Liver (tissue), 8 donors: ENCODE measurements at regions not wholly inside any gene's neighbourhood (a gene's known extent, or its start where the extent isn't known, plus 50 kb on each side); places are given as distances from the start of the nearest gene placed in this dataset.
"Not testable (repeated sequence)": the region's sequence is repeated elsewhere in the genome, so short reads cannot be mapped to it uniquely, and the experiment has no call there.

ENCODE experiments used
- DNase-seq: peaks from one replicate; pipeline ENCODE4 v3.0.0-alpha.2; 2017; ENCODE audit warnings: low spot score
- H3K27ac ChIP-seq, 2 donors: one replicate each; pipeline ENCODE4 v1.7.0; 2013; ENCODE audit warnings: inconsistent platforms in 2 of 2, low read length in 2 of 2, control low read depth in 1 of 2, low read depth in 1 of 2, mild to moderate bottlenecking in 1 of 2
- H3K27me3 ChIP-seq, 4 donors: one replicate each; pipeline versions ENCODE4 v1.6.1 to v1.7.0; 2013; ENCODE audit warnings: low read length in 3 of 4, inconsistent platforms in 1 of 4, mild to moderate bottlenecking in 1 of 4, moderate library complexity in 1 of 4; ENCODE audit not compliant: control insufficient read depth in 4 of 4, insufficient read depth in 4 of 4
- H3K36me3 ChIP-seq, 4 donors: one replicate each; pipeline versions ENCODE4 v1.6.1 to v1.7.0; 2013; ENCODE audit warnings: low read length in 3 of 4, mild to moderate bottlenecking in 3 of 4, low read depth in 1 of 4, moderate library complexity in 1 of 4; ENCODE audit not compliant: control insufficient read depth in 4 of 4, insufficient read depth in 3 of 4
- H3K4me1 ChIP-seq, 4 donors: one replicate each; pipeline versions ENCODE4 v1.6.1 to v1.7.0; 2013; ENCODE audit warnings: low read length in 3 of 4, mild to moderate bottlenecking in 3 of 4, moderate library complexity in 1 of 4; ENCODE audit not compliant: control insufficient read depth in 4 of 4, insufficient read depth in 4 of 4
- H3K4me3 ChIP-seq, 3 donors: one replicate each; pipeline versions ENCODE4 v1.6.1 to v1.7.0; 2013; ENCODE audit warnings: low read length in 3 of 3, control low read depth in 1 of 3, low read depth in 1 of 3, mild to moderate bottlenecking in 1 of 3
- H3K9ac ChIP-seq, 2 donors: one replicate each; pipeline ENCODE4 v1.7.0; 2013; ENCODE audit warnings: low read length in 2 of 2, mild to moderate bottlenecking in 2 of 2, moderate library complexity in 2 of 2, control low read depth in 1 of 2, low read depth in 1 of 2
- H3K9me3 ChIP-seq, 4 donors: one replicate each; pipeline versions ENCODE4 v1.6.1 to v1.7.0; 2013; ENCODE audit warnings: low read length in 3 of 4; ENCODE audit not compliant: control insufficient read depth in 4 of 4
- HNF4A ChIP-seq, 2 donors: conservative IDR thresholded peaks; 2 replicates each; pipeline ENCODE4 v1.6.1; 2016; ENCODE audit warnings: antibody characterized with exemption in 2 of 2, mild to moderate bottlenecking in 2 of 2
- HNF4G ChIP-seq: IDR thresholded peaks from 2 replicates; pipeline ENCODE4 v1.6.1; 2016; ENCODE audit warnings: antibody characterized with exemption
- NR2F2 ChIP-seq: IDR thresholded peaks from 2 replicates; pipeline ENCODE4 v1.6.1; 2016; ENCODE audit warnings: antibody characterized with exemption
- YY1 ChIP-seq: IDR thresholded peaks from 2 replicates; pipeline ENCODE4 v1.6.1; 2016; ENCODE audit warnings: antibody characterized with exemption, mild to moderate bottlenecking
- WGBS: extraction: QIAGEN DNeasy Blood & Tissue Kit; methylation state at CpG from one replicate; pipeline ENCODE4 v1.1.7; 2013; 5-methylcytosine and 5-hydroxymethylcytosine counted together
- TF ChIP-seq, protein P1 (sequence below): IDR thresholded peaks from 2 replicates; pipeline ENCODE4 v1.6.1; 2016; ENCODE audit warnings: antibody characterized with exemption, mild to moderate bottlenecking
- TF ChIP-seq, protein P2 (sequence below): IDR thresholded peaks from 2 replicates; pipeline ENCODE4 v1.6.1; 2016; ENCODE audit warnings: antibody characterized with exemption
- TF ChIP-seq, protein P3 (sequence below): fragments of 150-350 bp; IDR thresholded peaks from 2 replicates; pipeline ENCODE4 v1.5.1; 2017; ENCODE audit warnings: improper control_type of control experiment, low read depth, low read length; ENCODE audit not compliant: missing input control
- donor health status: healthy.
- donor health status: healthy.
- donor health status: healthy.
- donor health status: healthy.
- donor health status: healthy.

DNA sequence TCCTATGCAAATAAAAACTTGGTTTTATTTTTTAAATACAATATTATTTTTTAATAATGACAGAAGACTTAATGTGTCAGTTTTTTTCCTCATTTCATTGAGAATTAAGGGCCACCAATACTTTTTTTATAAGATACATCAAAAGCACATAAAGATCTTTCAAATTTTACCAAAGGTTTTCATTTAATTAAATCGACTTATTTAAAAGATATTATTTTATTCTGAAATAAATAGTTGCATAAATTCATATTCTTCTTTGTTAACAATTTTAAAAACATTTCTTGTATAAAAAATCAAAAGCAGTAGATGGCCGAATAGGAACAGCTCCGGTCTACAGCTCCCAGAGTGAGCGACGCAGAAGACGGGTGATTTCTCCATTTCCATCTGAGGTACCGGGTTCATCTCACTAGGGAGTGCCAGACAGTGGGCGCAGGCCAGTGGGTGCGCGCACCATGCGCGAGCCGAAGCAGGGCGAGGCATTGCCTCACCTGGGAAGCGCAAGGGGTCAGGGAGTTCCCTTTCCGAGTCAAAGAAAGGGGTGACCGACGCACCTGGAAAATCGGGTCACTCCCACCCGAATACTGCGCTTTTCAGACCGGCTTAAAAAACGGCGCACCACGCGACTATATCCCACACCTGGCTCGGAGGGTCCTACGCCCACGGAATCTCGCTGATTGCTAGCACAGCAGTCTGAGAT lies 374.6 kb upstream of the NPVF start:
- peak overlapping the region in 1 of 3 donors; percentile 33 for H3K4me3 ChIP-seq
- not testable (repeated sequence) for H3K4me1 ChIP-seq, H3K27ac ChIP-seq, H3K27me3 ChIP-seq, H3K9ac ChIP-seq, DNase-seq, H3K36me3 ChIP-seq, H3K9me3 ChIP-seq
- WGBS: 5% methylated on average over 26 of the region's 30 CpGs
- peak; percentile 50 for TF ChIP-seq YY1

DNA sequence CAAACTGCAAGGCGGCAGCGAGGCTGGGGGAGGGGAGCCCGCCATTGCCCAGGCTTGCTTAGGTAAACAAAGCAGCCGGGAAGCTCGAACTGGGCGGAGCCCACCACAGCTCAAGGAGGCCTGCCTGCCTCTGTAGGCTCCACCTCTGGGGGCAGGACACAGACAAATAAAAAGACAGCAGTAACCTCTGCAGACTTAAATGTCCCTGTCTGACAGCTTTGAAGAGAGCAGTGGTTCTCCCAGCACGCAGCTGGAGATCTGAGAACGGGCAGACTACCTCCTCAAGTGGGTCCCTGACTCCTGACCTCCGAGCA lies 375.1 kb upstream of the NPVF start:
- WGBS: 17% methylated on average over 1 of the region's 9 CpGs
- H3K27ac ChIP-seq, H3K9ac ChIP-seq, H3K9me3 ChIP-seq, H3K36me3 ChIP-seq, H3K27me3 ChIP-seq, DNase-seq, H3K4me1 ChIP-seq: not testable (repeated sequence)
- peak overlapping the region in 1 of 3 donors; percentile 33 for H3K4me3 ChIP-seq

DNA sequence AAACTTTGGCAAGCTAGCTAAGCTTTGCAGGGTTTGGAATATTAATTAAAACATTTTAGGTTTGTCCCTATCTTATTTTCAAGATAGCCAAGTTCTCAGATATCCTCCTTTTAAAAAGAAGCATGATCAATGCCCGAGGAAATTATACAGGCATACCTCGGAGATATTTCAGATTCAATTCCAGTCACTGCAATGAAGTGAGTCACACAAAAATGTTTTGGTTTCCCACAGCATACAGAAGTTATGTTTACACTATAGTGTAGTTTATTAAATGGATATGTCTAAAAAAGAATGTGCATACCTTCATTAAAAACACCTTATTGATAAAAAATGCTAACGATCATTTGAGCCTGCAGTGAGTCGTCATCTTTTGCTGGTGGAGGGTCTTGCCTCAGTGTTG lies 382.9 kb upstream of the NPVF start:
- Histone ChIP-seq H3K4me3 (no peak overlapping the region), H3K27ac (no peak overlapping the region), H3K9me3 (peaks cover 0 to 11% (median 7%) of the 10 kb centered on the region in 4 donors), H3K4me1 (no peaks in the 10 kb centered on the region), H3K27me3 (no peaks in the 10 kb centered on the region), H3K36me3 (no peaks in the 10 kb centered on the region), H3K9ac (no peak overlapping the region)
- no peak for DNase-seq
- WGBS: 87% methylated on average over 4 of the region's 4 CpGs
- TF ChIP-seq, protein P1, sequence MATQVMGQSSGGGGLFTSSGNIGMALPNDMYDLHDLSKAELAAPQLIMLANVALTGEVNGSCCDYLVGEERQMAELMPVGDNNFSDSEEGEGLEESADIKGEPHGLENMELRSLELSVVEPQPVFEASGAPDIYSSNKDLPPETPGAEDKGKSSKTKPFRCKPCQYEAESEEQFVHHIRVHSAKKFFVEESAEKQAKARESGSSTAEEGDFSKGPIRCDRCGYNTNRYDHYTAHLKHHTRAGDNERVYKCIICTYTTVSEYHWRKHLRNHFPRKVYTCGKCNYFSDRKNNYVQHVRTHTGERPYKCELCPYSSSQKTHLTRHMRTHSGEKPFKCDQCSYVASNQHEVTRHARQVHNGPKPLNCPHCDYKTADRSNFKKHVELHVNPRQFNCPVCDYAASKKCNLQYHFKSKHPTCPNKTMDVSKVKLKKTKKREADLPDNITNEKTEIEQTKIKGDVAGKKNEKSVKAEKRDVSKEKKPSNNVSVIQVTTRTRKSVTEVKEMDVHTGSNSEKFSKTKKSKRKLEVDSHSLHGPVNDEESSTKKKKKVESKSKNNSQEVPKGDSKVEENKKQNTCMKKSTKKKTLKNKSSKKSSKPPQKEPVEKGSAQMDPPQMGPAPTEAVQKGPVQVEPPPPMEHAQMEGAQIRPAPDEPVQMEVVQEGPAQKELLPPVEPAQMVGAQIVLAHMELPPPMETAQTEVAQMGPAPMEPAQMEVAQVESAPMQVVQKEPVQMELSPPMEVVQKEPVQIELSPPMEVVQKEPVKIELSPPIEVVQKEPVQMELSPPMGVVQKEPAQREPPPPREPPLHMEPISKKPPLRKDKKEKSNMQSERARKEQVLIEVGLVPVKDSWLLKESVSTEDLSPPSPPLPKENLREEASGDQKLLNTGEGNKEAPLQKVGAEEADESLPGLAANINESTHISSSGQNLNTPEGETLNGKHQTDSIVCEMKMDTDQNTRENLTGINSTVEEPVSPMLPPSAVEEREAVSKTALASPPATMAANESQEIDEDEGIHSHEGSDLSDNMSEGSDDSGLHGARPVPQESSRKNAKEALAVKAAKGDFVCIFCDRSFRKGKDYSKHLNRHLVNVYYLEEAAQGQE: no peak
- no peak for TF ChIP-seq HNF4G

DNA sequence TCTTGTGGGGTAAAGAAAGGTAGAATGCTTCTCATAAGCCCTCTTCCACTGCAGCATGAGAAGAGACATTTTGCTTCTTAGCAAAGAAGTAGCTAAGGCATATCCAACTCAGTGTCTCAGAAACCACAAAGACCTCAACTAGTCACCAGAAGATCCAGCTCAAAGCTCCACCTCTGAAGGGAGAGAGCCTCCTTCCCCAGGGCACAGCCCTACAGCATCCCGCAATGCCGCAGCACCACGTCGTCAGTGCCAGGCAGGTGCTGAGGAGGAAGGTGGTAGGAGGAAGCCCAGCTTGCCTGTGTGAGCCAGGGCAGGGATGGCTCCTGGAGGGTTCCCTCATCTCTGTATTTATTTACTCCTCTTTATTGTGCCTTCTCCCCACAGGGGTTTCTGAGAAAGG lies 385.6 kb upstream of the NPVF start:
- H3K4me1 ChIP-seq: no peaks in the 10 kb centered on the region
- WGBS: 95% methylated on average over 4 of the region's 4 CpGs
- no peak for DNase-seq
- no peaks in the 10 kb centered on the region for H3K36me3 ChIP-seq
- TF ChIP-seq, protein P2, sequence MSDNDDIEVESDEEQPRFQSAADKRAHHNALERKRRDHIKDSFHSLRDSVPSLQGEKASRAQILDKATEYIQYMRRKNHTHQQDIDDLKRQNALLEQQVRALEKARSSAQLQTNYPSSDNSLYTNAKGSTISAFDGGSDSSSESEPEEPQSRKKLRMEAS: no peak
- TF ChIP-seq, protein P3, sequence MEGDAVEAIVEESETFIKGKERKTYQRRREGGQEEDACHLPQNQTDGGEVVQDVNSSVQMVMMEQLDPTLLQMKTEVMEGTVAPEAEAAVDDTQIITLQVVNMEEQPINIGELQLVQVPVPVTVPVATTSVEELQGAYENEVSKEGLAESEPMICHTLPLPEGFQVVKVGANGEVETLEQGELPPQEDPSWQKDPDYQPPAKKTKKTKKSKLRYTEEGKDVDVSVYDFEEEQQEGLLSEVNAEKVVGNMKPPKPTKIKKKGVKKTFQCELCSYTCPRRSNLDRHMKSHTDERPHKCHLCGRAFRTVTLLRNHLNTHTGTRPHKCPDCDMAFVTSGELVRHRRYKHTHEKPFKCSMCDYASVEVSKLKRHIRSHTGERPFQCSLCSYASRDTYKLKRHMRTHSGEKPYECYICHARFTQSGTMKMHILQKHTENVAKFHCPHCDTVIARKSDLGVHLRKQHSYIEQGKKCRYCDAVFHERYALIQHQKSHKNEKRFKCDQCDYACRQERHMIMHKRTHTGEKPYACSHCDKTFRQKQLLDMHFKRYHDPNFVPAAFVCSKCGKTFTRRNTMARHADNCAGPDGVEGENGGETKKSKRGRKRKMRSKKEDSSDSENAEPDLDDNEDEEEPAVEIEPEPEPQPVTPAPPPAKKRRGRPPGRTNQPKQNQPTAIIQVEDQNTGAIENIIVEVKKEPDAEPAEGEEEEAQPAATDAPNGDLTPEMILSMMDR: no peak
- TF ChIP-seq HNF4A (conservative IDR thresholded peaks at IDR 0.05) (no peak), NR2F2 (no peak)
- H3K9me3 ChIP-seq: peaks cover 0 to 11% (median 7%) of the 10 kb centered on the region in 4 donors
- no peaks in the 10 kb centered on the region for H3K27me3 ChIP-seq
- H3K27ac ChIP-seq: no peak overlapping the region
- no peak overlapping the region for H3K9ac ChIP-seq
- H3K4me3 ChIP-seq: no peak overlapping the region
